GM19395 (cell line): ENCODE measurements at regions not wholly inside any gene's neighbourhood (a gene's known extent, or its start where the extent isn't known, plus 50 kb on each side); places are given as distances from the start of the nearest gene placed in this dataset.
"Not testable (repeated sequence)": the region's sequence is repeated elsewhere in the genome, so short reads cannot be mapped to it uniquely, and the experiment has no call there.

Experiments used
- ATAC-seq: cut with Tn5 transposase; IDR thresholded peaks from one replicate; pipeline ENCODE4 v1.9.1; 2021; ENCODE audit warnings: mild to moderate bottlenecking, moderate library complexity; ENCODE audit not compliant: unreplicated experiment

DNA sequence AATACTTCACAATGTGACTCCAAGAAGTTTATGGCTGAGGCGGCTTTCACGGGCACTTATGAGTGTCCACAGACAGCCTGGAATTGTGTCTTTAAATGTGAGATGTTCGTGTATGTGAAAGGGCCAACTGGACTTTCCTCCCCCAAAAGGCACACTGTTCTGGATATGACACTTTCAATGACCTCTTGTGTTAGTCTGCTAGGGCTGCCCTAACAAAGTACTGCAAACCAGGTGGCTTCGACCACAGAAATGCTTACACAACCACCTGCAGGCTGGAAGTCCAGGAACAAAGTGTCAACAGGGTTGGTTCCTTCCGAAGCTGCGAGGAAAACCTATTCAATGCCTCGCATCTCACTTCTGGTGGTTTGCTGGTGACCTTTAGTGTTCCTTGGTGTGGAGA is 281.7 kb downstream of the ANAPC1 start:
- not testable (repeated sequence) for ATAC-seq

DNA sequence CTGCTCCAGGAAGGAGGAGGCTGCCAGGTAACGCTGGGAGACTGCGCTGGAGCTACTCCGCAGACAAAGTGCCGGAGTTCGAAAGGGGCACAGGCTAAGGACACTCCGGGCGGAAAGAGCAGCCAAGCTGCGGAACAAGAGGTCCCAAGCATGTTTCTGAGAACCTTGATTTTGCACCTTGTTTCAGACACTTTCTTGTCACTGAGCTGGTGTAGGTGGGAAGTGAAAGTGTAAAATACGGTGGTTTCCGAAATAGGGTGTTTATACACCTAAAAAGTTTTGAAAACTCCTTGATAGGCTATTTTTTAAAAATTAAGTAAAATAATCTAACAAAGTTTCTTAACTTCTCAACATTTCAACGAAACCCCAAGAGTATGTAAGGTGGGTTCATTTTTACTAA is 278.2 kb downstream of the ANAPC1 start:
- ATAC-seq, result not testable (repeated sequence)

DNA sequence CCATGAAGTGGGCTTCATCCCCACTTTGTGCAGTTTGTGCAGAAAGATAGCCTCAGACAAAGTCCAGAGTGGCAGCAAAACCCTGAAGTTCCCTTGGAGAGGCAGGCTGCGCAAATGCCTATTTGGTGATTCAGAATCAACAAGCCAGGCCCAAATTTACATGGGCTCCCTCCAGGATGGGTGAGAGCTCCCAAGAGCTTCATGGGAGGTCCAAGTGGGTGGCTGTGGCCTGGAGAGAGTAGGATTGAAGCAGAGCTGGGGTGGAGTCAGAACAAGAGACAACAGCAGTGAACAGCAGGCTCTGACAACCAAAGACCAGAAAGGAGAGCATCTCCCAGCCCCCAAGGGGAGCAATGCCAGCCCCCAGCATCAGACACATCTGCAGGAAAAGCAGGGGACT is 277.4 kb downstream of the ANAPC1 start:
- not testable (repeated sequence) for ATAC-seq

DNA sequence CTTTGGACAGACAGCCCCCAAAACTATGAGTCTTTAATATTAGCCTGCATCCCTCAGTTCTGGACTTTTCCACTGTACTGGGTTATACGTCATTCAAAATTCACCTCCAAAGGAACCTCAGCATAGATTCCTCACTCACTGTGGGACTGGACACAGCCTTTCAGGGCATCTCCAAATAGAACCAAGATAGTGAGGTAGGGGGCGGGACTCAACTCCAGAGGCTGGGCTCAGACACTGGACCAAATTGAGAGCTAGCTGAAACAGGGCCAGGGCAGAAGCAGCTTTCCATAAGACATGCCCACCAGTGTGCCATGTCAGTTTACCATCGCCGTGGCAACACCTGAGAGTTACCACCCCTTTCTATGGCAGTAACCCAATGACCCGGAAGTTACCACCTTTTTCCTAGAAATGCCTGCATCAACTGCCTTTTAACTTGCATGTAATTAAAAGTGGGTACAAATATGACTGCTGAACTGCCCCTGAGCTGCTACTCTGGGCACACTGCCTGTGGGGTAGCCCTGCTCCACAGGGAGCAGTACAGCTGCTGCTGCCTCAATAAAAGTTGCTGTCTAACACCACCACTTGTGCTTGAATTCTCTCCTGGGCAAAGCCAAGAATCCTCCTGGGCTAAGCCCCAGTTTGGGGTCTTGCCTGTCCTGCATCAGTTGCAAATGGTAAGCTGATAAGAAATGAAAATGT is 274.7 kb downstream of the ANAPC1 start:
- ATAC-seq, result not testable (repeated sequence)

DNA sequence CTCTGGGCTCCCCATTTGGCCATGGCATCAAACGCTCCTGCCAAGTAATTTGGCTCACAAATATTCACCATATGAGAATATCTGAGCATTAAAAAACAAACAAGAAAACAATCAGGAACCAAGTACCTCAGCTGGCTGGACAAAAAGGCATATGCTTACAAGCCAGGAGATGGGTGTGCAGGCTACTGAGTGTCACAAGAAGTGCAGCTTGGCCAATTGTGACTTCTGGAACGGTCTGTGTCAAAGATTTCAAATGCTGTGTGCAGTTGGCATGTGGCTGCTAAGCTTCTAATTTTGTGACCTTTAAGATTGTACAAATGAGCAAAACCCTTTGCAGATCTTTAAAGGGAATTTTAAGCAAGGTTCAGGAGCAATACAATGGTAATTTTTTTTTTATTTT is 274.0 kb downstream of the ANAPC1 start:
- ATAC-seq, result not testable (repeated sequence)

DNA sequence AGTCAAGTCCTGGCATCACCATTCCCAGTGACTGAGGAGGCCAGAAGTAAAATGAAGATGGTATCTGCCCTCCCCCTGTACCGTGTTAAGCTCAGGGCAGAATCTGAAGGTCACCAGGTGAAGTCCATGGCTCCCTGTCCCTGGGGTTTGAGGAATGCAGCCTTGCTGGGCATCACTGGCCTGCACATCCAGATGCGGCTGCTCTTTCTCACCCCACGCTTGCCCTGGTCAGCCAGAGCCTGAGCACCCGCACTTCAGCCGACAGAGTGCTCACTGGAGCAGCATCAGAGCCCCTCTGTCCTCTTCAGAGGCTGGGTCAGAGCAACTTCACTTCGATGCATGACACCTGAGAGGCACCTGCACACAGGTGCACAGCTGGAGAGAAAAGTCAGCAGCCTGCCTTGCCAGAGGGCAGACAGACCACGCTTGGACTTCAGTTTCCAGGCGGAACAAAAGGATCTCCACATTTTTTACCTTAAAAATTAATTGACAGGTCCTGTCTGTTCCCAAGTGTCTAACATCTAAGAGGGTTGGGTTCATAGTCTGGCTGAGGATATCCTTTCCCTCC is 267.3 kb downstream of the ANAPC1 start:
- no peak for ATAC-seq

DNA sequence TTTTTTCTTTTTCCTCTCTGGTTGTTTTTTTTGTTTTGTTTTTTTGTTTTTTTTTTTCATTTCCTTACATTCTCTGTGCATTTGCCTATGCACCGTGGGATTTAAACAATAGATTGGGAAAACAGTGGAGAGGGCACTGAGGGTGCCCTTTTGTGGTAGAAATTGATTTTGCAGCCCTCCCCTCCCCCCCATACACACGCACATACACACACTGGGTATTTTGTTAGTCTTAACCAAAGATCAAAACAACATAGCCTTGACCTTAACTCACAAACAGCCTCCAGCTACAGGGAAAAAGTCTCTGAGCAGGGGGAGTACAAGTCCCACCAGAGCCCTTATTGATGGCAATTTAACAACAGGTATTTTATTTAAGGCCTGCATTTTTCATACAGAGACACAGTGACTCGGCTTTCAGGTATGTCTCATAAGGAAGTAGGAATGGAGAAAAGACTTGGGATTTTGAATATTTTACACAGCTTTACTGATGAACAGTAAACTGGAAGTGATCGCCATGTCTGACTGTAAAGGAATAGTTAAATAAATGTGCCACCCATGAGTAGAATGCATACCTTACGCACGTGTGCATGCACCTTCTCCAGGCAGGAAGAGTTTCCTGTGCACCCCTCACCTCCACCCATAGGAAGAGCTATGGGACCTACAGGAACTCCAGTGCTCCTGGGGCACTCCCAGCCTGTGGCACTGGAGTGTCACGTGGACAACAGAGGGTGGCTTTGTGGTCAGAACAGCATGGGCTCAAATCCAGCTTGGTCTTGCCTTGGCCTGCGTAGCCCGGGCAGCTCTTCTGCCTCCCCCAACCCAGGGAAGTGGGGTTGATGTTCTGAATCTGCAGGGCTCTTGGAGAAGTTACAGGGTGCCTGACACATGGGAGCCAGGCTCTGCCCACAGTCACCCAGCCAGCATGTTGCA is 266.4 kb downstream of the ANAPC1 start:
- ATAC-seq, result no peak

DNA sequence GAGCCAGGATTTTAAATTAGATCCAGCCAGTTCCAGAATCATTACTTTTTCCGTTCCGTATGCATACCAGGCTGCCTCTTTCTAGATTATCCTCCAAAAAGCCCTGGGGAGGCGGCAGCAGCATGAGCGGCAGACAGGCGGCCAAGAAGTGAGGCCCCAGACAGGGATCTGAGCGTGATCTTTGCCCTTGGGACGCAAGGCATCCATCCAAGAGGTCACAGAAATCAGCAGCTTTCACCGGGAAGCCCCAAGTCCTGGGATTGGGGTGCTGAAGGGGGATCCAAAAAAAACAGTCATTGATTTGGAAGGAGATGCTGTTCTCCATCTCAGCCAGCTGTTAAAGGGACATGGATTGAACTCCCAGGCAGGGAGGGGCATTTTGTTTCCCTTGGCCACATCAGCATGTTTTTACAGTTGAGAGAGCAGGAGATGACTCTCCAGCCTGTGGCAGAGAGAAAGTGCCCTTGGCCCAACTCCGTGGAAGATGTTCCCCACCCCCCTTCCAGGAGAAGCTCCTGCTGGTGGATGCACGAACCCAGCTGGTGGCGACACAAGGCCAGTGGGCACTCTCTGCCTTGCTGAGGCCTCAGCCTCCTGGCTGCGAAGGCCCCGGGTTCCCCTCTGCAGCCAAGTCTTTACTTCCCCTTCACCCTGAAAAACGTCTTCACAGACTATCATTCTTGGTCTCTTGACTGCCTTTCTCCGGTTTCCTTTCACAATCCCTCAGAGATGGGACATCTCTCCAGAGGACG is 265.6 kb downstream of the ANAPC1 start:
- ATAC-seq, result no peak

DNA sequence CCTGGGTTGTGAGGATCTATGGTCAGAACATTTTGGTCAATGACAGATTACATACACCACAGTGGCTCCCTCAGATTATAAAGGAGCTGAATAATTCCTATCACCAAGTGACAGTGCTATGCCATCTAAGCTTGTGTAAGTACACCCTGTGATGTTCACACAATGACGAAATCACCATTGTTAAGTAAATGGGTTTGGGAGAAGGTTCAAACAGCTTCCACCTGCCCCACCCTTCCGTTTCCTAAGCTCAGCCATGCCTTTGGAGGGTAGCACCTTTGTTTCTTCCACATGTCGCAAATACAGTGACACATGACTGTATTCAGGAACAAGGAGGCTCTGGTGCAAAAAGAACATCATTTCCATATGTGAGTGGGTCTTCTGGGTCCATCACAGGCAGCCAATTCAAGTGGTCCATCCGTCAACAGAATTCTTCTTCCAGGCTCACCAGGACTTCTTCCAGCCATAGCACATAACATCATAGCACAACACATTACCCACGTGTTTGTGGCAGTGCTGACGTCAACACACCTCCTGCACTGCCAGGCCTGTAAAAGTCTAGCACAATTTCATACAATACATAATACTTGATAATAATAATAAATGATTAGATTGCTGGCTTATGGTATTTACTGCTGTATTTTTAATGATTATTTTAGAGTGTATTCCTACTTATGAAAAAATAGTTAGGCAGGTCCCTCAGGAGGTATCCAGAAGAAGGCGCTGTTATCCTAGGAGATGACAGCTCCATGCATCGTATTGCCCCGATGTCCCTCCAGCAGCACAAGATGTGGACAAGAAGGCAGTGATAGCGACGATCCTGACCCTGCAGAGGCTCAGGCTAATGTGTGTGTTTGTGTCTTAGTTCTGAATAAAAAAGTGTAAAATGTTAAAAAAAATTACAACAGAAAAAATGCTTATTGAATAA is 264.8 kb downstream of the ANAPC1 start:
- ATAC-seq, result no peak

DNA sequence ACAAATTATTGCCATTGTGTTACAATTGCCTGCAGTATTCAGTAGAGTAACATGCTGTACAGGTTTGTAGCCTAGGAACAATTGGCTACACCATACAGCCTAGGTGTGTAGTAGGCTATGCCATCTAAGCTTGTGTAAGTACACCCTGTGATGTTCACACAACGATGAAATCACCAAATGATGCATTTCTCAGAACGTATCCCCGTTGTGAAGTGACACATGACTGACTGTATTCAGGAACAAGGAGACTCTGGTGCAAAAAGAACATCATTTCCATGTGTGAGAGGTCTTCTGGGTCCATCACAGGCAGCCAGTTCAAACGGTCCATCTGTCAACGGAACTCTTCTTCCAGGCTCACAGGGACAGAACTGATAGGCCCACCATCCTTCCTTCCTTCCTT is 263.7 kb downstream of the ANAPC1 start:
- no peak for ATAC-seq

DNA sequence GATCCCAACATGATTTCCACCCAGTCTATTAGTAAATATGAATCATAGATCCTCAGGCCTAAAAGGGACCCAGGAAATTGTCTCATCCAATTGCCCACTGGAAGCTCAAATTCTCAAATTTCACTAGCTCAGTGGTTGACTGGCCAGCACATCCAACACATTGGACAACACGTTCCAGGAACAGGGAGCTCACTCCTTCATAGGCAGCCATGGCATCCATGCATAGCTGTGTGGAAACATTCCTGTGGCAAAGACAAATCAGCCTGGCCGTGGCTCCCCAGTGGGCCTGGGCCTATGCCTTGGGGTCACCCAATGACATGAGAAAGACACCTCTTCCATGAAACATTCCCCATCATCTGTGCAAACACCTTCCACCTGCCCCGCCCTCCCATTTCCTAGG is 261.1 kb downstream of the ANAPC1 start:
- ATAC-seq, result no peak

DNA sequence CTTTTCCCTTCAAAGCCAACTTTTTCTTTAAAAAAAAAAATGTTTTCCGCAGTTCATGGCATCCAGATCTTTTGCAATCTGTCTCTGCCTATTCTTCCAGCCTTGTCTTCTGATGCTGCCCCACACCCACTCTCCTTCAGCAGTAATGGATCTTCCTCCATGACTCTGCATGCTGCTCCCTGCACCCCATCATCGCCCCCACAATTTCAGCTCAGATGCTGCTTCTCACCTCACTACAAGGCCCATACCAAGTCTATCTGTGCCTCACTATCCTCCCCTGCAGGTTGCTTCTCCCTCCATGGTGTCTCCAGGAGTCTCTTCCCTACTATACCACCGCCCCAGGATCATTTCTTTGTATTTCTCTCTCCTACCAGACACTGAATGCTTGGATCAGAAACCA is 260.6 kb downstream of the ANAPC1 start:
- ATAC-seq, result no peak

DNA sequence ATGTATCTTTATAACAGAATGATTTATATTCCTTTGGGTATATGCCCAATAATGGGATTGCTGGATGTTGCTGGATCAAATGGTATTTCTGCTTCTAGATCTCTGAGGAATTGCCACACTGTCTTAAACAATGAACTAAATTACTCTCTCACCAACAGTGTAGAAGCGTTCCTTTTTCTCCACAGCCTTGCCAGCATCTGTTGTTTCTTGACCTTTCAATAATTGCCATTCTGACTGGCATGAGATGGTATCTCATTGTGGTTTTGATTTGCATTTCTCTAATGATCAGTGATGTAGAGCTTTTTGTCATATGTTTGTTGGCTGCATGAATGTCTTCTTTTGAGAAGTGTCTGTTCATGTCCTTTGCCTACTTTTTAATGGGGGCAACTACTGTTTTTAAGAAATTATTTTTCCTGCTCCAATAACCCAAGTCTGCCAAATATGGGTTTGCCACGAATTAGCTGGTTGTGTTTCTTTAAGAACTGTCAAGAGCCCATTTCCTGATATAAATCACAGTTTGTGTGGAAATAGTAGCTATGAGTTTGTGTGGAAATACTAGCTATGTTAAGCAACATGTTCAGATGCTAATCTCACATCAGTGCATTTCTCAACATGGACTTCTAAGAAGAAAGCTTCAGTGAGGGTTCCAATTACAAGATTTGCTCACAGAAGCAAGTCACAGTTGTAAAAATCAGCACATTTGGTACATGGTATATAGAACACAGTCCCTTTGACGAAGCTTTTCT is 259.4 kb downstream of the ANAPC1 start:
- no peak for ATAC-seq

DNA sequence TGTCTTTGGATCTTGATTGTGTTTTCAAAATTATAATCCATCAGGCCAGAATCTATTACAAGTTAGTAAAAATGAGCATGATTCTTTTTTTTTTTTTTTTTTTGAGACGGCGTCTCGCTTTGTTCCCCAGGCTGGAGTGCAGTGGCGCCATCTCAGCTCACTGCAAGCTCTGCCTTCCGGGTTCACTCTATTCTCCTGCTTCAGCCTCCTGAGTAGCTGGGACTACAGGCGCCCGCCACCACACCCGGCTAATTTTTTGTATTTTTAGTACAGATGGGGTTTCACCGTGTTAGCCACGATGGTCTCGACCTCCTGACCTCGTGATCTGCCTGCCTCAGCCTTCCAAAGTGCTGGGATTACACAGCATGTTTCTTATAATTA is 258.8 kb downstream of the ANAPC1 start:
- not testable (repeated sequence) for ATAC-seq

DNA sequence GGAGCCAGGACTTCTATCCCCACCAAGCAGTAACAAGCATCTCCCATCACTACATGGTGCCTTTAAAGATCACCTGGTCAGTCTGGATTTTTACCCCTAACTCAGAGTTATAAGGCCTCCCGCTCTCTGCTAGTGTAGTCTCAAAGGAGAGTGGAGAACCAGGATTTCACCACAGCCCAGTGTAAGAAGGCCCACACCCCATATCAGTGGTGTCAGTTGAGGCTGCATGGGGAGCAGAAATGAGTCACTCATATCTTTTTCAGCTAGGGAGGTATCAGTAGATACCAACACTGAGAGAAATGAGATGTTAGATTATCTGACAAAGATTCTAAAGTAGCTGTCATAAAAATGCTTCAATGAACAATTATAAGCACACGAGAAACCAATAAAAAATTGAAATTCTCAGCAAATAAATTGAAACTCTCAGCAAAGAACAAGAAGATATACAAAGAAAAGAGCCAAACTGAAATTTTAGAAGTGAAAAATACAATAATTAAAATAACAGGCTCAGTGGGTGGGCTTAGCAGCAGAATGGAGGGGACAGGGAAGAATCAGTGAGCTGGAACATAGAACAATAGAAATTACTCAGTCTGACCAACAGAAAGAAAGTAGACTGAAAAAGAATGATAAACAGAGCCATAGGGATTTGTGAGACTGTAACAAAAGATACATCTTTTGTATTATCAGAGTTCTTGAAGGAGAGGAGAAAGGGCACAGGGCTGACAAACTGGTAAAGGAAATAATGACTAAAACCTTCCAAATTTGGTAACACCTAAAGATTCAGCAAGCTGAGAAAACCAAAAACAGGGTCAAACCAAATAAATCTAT is 257.7 kb downstream of the ANAPC1 start:
- ATAC-seq, result no peak

DNA sequence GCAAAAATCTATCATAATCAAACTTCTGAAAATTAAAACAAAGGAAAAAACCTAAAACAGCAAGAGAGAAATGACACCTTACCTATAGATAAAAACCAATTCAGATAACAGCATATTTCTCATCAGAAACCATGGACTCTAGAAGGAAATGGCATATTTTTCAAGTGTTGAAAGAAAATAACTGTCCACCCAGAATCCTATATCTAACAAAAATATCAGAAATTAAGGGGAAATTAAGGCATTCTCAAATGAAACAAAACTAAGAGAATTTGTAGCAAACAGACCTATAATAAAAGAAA is 257.2 kb downstream of the ANAPC1 start:
- ATAC-seq, result no peak

DNA sequence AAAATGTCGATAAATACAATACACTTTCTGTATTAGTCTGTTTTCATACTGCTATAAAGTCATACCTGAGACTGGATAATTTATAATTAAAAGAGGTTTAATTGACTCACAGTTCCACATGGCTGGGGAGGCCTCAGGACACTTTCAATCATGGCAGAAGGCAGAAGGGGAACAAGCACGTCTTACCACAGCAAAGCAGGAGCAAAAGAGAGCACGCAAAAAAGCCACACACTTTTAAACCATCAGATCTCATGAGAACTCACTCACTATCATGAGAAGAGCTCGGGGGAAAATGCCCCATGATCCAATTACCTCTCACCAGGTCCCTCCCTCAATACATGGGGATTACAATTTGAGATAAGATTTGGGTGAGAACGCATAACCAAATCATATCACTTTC is 256.7 kb downstream of the ANAPC1 start:
- ATAC-seq, result no peak

DNA sequence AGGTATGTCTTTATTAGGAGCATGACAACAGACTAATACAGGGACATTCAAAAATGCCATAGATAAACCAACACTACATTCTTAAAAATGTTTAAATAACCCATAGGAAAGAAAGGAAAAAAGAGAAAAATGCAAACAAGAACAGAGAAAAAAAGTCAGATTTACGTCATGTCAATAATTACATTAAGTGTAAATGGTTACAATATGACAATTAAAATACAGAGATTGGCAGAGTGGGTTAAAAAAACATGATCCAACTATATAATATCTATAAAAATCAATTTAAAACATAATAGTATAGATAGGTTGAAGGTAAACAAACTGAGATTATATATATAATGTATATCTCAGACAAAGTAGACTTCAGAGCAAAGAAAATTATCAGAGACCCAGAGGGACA is 255.8 kb downstream of the ANAPC1 start:
- ATAC-seq, result no peak

DNA sequence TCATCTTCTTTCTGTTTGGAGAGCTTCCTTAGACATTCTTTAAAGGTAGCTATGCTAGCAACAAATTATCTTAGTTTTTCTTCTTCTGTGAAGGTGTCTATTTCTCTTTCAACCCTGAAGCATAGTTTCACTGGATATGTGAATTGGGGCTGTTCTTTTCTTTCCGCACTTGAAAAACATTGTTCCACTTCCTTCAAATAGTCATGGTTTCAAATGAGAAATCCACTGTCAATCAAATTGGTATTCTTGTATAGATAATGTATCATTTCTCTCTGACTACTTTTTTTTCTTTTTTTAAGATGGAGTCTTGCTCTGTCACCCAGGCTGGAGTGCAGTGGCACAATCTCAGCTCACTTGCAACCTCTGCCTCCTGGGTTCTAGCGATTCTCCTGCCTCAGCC is 254.0 kb downstream of the ANAPC1 start:
- ATAC-seq, result no peak
